Esophagus muscularis mucosa (tissue), 4 donors: ENCODE measurements at regions not wholly inside any gene's neighbourhood (a gene's known extent, or its start where the extent isn't known, plus 50 kb on each side); places are given as distances from the start of the nearest gene placed in this dataset.

Source experiments
- DNase-seq: peaks from one replicate; pipeline ENCODE4 v3.0.0-alpha.2; 2017; ENCODE audit errors: extremely low spot score
- H3K27ac ChIP-seq, 4 donors: fragments of 200-600 bp; sonication (generic); replicated peaks in 1 of 4; 1 replicate in 3 of 4; 2 replicates in 1 of 4; pipeline ENCODE4 v1.5.1; 2016 to 2019; ENCODE audit warnings: mild to moderate bottlenecking in 1 of 4
- H3K27me3 ChIP-seq, 4 donors: fragments of 200-600 bp; sonication (generic); one replicate each; pipeline versions ENCODE4 v1.5.1 to v1.6.0; 2016 to 2019
- H3K36me3 ChIP-seq, 4 donors: fragments of 200-600 bp; sonication (generic); one replicate each; pipeline ENCODE4 v1.5.1; 2016 to 2019
- H3K4me1 ChIP-seq, 4 donors: fragments of 200-600 bp; sonication (generic); one replicate each; pipeline ENCODE4 v1.5.1; 2016 to 2019
- H3K4me3 ChIP-seq, 4 donors: fragments of 200-600 bp; sonication (generic); 1 replicate in 2 of 4; 2 replicates in 2 of 4; pipeline ENCODE4 v1.5.1; 2016 to 2019; ENCODE audit warnings: mild to moderate bottlenecking in 4 of 4, moderate library complexity in 1 of 4
- H3K9me3 ChIP-seq, 4 donors: fragments of 200-600 bp; sonication (generic); 1 replicate in 3 of 4; 2 replicates in 1 of 4; pipeline ENCODE4 v1.5.1; 2016 to 2019
- EP300 ChIP-seq: sonication (generic); formaldehyde crosslinking; IDR thresholded peaks from one replicate; pipeline ENCODE4 v1.6.1; 2017; ENCODE audit warnings: antibody characterized with exemption
- POLR2A ChIP-seq: fragments of 450-650 bp; IDR thresholded peaks from one replicate; pipeline ENCODE4 v1.6.1; 2017; ENCODE audit warnings: antibody characterized with exemption, moderate library complexity, mild to moderate bottlenecking, low read depth
- POLR2AphosphoS5 ChIP-seq, 2 donors: sonication (generic); formaldehyde crosslinking; IDR thresholded peaks; one replicate each; pipeline ENCODE4 v1.6.1; 2017; ENCODE audit warnings: antibody characterized with exemption in 2 of 2
- WGBS: methylation state at CpG from one replicate; pipeline ENCODE4 v1.1.5; 2018; 5-methylcytosine and 5-hydroxymethylcytosine counted together
- intact Hi-C: fragments of 100-400 bp; cut with DNase I; formaldehyde crosslinking; loops from one replicate; pipeline ENCODE4 v1.15.1; 2023
- TF ChIP-seq, protein P1 (sequence below), 3 experiments: fragments of 200-600 bp in 2 of 3; fragments of 450-650 bp in 1 of 3; sonication (generic) in 2 of 3; IDR thresholded peaks; one replicate each; pipeline ENCODE4 v1.5.1; 2017 to 2019; ENCODE audit warnings: antibody characterized with exemption in 3 of 3, mild to moderate bottlenecking in 2 of 3, moderate library complexity in 1 of 3

DNA sequence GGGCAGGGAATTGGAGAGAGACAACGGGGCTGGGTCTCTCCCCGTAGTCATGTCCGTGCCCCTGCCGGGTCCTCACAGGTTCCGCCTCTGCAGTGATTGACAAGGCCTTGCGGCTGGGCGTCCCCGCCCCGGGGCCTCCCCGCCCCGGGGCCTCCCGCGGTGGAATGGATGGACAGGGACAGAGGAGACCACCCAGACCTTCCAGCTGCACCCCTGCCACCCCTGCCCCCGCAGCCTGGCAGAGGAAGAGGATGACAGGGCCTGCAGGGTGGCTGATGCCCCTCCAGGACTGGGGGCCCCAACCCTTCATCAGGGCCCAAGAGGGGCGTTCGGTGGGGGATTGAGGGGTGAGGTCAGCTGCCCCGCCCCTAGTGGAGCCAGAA, 216.4 kb upstream of the CIBAR2 start:
- 47% methylated on average over 5 of the region's 17 CpGs for WGBS

DNA sequence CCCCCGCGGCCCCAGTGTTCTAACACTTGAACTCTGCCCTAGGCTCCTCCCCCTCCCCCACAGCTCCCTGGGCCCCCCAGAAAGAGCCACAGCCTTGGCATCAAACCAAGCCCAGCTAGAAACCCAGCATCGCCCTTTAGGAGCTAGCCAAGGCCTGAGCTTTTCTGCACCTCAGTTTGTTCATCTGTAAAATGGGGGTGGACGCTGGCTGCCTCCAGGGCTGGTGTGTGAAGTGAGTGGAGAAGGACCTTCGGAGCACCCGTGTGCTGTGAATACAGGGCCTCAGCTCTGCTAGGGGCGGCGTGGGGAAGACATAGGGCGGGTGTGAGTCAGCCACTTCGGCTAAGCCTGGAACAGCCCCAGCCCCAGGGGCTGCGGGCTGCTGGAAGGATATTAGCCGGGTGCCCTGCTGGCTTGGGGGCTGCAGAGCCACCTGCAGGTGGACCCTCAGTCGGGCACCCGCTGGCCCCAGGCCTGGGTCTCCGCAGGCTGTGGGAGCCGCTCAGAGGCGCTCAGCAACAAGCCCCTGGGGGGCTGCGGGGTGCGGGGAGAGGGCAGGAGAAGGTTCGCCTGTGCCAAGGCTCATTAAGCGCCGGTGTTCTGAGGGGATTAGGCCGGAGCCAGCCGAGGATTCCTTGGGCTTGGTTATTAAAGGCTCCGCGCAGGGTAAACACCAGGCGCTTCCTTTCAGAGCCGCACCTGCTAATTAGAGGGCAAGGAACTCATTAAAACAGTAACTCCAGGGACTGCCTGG, 217.0 kb upstream of the CIBAR2 start:
- Histone ChIP-seq H3K4me1 (peaks cover 30 to 42% (median 40%) of the 10 kb centered on the region in 4 donors), H3K9me3 (no peaks in the 10 kb centered on the region), H3K36me3 (no peaks in the 10 kb centered on the region), H3K27me3 (no peaks in the 10 kb centered on the region), H3K4me3 (no peak overlapping the region), H3K27ac (no peak overlapping the region)
- WGBS: 68% methylated on average over 27 of the region's 28 CpGs
- no peak for DNase-seq
- TF ChIP-seq POLR2AphosphoS5 (IDR thresholded peaks at IDR 0.05) (no peak), POLR2A (no peak), EP300 (no peak)
- TF ChIP-seq, protein P1, sequence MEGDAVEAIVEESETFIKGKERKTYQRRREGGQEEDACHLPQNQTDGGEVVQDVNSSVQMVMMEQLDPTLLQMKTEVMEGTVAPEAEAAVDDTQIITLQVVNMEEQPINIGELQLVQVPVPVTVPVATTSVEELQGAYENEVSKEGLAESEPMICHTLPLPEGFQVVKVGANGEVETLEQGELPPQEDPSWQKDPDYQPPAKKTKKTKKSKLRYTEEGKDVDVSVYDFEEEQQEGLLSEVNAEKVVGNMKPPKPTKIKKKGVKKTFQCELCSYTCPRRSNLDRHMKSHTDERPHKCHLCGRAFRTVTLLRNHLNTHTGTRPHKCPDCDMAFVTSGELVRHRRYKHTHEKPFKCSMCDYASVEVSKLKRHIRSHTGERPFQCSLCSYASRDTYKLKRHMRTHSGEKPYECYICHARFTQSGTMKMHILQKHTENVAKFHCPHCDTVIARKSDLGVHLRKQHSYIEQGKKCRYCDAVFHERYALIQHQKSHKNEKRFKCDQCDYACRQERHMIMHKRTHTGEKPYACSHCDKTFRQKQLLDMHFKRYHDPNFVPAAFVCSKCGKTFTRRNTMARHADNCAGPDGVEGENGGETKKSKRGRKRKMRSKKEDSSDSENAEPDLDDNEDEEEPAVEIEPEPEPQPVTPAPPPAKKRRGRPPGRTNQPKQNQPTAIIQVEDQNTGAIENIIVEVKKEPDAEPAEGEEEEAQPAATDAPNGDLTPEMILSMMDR (IDR thresholded peaks at IDR 0.05): no peak
- intact Hi-C loops: no loop called here

More for the DNA sequence above, 216.4 kb upstream of the CIBAR2 start:
- no peaks in the 10 kb centered on the region for H3K27me3 ChIP-seq
- peaks cover 30 to 43% (median 38%) of the 10 kb centered on the region in 4 donors for H3K4me1 ChIP-seq
- H3K4me3 ChIP-seq: no peak overlapping the region
- TF ChIP-seq POLR2AphosphoS5 (IDR thresholded peaks at IDR 0.05) (no peak), POLR2A (no peak), EP300 (no peak)
- H3K36me3 ChIP-seq: no peaks in the 10 kb centered on the region
- H3K27ac ChIP-seq: no peak overlapping the region
- DNase-seq: no peak
- intact Hi-C loops: no loop called here
- H3K9me3 ChIP-seq: no peaks in the 10 kb centered on the region

DNA sequence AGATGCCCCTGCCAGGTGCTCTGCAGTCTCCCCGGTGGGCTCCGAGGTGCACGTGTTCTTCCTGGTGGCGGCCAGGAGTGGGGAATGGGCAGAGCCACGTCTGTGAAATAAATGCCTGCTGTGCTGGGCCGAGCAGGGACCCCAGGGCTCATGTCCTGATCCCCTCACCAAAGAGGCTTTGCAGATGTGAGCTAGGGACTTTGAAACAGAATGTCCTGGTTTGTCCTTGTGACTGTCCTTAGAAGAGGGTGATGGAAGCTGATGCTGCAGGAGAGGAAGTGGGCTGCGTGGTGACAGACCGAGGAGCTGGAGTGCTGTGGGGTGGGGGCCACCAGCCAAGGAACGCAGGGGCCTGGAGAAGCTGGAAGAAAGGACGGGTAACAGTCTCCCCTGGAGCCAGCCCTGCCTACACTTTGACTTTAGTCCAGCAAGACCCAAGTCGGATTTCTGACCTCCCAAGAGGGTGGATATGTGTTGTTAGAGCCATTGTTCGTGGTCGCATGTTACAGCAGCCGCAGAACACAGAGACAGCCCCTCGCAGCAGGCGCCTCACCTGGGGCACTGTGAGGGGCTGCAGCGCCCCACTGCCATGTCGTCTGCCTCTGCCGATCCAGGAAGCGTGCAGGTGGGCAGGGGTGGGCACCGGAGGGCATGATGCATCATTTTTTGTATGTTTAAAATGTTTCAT, 217.9 kb upstream of the CIBAR2 start:
- no peaks in the 10 kb centered on the region for H3K27me3 ChIP-seq
- intact Hi-C loops: no loop called here
- H3K27ac ChIP-seq: no peak overlapping the region
- no peak for DNase-seq
- peaks cover 30 to 44% (median 40%) of the 10 kb centered on the region in 4 donors for H3K4me1 ChIP-seq
- no peak overlapping the region for H3K4me3 ChIP-seq
- no peaks in the 10 kb centered on the region for H3K36me3 ChIP-seq
- no peaks in the 10 kb centered on the region for H3K9me3 ChIP-seq
- WGBS: 65% methylated on average over 16 of the region's 21 CpGs
- TF ChIP-seq POLR2A: no peak
- TF ChIP-seq, protein P1 (IDR thresholded peaks at IDR 0.05): no peak
- no peak for TF ChIP-seq EP300
- no peak for TF ChIP-seq POLR2AphosphoS5 (IDR thresholded peaks at IDR 0.05)

DNA sequence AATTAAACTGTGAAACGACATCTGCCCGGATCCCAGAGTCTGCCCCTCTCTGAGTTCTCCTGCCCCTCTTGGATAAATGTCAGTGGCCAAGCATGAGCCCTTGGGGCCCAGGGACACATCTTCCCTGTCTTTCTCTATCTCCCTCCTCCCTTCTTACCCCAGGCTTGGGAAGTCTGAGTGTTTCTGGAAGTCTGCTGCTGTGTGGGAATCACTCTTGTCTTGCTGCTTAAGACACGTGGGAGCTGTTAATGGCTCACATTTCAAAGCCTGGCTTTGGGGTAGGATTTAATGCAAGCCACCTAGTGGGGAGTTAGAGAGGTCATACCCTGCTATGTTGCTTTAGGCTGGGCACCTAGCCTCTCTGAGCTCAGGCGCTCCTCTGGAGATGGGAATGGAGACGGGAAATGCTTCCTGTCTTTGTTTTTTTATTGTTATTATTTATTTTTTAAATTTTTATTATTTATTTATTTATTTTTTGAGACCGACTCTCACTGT, 218.5 kb upstream of the CIBAR2 start:
- H3K4me3 ChIP-seq: no peak overlapping the region
- DNase-seq: no peak
- no peaks in the 10 kb centered on the region for H3K9me3 ChIP-seq
- intact Hi-C loops: no loop called here
- H3K27me3 ChIP-seq: no peaks in the 10 kb centered on the region
- peaks cover 30 to 50% (median 40%) of the 10 kb centered on the region in 4 donors for H3K4me1 ChIP-seq
- WGBS: 38% methylated on average over 6 of the region's 6 CpGs
- TF ChIP-seq POLR2AphosphoS5 (IDR thresholded peaks at IDR 0.05): no peak
- TF ChIP-seq, protein P1 (IDR thresholded peaks at IDR 0.05): peak in 2 of 3 experiments; percentile 37 to 41
- no peaks in the 10 kb centered on the region for H3K36me3 ChIP-seq
- no peak overlapping the region for H3K27ac ChIP-seq

DNA sequence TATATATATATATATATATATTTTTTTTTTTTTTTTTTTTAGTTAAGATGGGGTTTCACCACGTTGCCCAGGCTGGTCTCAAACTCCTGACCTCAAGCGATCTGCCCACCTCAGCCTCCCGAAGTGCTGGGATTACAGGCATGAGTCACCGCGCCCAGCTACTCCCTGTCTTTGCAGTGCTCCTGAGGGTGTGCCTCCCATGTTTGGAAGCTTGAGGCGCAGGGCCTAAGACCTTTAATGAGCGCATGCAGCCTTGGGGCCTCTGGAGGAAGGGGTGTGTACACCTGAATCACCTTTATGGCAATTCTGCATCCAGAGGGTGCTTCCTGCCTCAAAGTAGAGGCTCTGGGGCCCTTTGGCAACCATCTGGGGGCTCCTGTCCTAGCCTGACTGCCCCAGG, 219.4 kb upstream of the CIBAR2 start:
- intact Hi-C loops: no loop called here
- TF ChIP-seq POLR2A: no peak
- no peak for TF ChIP-seq EP300
- TF ChIP-seq, protein P1 (IDR thresholded peaks at IDR 0.05): no peak
- no peak for TF ChIP-seq POLR2AphosphoS5 (IDR thresholded peaks at IDR 0.05)
- DNase-seq: no peak
- peaks cover 30 to 51% (median 42%) of the 10 kb centered on the region in 4 donors for H3K4me1 ChIP-seq
- no peak overlapping the region for H3K4me3 ChIP-seq
- no peaks in the 10 kb centered on the region for H3K36me3 ChIP-seq
- H3K27me3 ChIP-seq: no peaks in the 10 kb centered on the region
- H3K27ac ChIP-seq: no peak overlapping the region
- H3K9me3 ChIP-seq: no peaks in the 10 kb centered on the region
- WGBS: 75% methylated on average over 6 of the region's 7 CpGs
